ENCODE measurements at regions not wholly inside any gene's neighbourhood (a gene's known extent, or its start where the extent isn't known, plus 50 kb on each side); places are given as distances from the start of the nearest gene placed in this dataset.

DNA sequence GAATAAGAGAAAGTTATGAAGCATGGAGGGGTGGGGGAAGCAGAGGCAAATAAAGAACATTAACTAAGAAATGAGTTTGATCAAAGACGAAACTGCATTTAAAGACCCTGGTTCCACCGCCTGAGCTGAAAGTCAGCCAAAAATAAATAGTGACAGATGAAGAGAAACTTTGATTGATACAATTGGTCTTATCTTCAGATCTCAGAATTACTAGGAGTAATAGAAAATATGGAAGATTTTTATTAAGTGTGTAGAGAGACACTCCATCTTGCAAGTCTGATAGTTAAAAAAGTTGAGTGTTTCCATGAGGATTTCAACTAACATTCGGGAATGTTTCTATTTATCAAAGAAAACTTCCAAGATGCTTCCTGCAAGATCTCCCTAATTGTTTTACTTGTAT, 418.2 kb upstream of the ADGRL2 start:
- Histone ChIP-seq H3K79me2 (ENCODE audit: insufficient read depth) (no peaks in the 10 kb centered on the region), H3K27ac (no peak overlapping the region), H3K4me2 (ENCODE audit: unreplicated experiment) (no peak overlapping the region), H3K4me3 (no peak overlapping the region), H3K9me3 (ENCODE audit: low read depth) (no peaks in the 10 kb centered on the region), H3F3A (ENCODE audit: insufficient read depth) (no peaks in the 10 kb centered on the region), H4K20me1 (ENCODE audit: insufficient read depth) (no peaks in the 10 kb centered on the region), H2AFZ (no peak overlapping the region), H3K9ac (no peak overlapping the region), H3K4me1 (ENCODE audit: insufficient read depth) (no peaks in the 10 kb centered on the region), H3K9me2 (ENCODE audit: insufficient read depth) (no peaks in the 10 kb centered on the region), H3K27me3 (replicated peaks; ENCODE audit: insufficient read depth) (no peaks in the 10 kb centered on the region), H3K36me3 (ENCODE audit: low read depth) (no peaks in the 10 kb centered on the region)
- DNase-seq: no peak
- 65 to 74% methylated on average over 3 of the region's 3 CpGs for WGBS, 2 experiments (ENCODE audit: low coverage in 1 of 2, low lambda C conversion rate in 2 of 2, missing lambda C conversion rate in 2 of 2)
- TF ChIP-seq EZH2 (IDR thresholded peaks at IDR 0.05; ENCODE audit: insufficient read depth, poor library complexity, severe bottlenecking): no peak
- no peak for TF ChIP-seq EZH2phosphoT487 (IDR thresholded peaks at IDR 0.05; ENCODE audit: insufficient read depth, low read depth)
- in situ Hi-C loops (cut with MboI): no loop called here

DNA sequence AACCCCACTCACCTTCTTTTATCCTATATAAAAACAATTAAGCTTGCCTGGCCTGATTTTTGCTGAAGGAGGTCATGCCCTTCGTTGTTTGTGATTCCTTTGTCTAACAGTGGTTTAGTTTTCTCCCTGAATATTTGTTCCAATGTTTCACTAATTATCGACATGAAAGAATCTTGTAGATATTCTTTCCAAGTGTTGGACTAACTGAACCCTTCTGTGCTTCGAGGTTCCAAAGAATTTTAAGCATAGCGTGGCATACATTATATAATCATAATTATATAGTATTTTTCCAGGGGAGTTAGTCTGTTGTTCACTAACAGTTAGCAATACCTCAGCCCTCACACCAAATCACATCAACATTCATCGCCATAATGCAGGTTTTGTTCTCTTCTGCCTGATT, 418.9 kb upstream of the ADGRL2 start:
- Histone ChIP-seq H3K4me2 (ENCODE audit: unreplicated experiment) (no peak overlapping the region), H2AFZ (no peak overlapping the region), H3K9me2 (ENCODE audit: insufficient read depth) (no peaks in the 10 kb centered on the region), H3K9me3 (ENCODE audit: low read depth) (no peaks in the 10 kb centered on the region), H3K27ac (no peak overlapping the region), H4K20me1 (ENCODE audit: insufficient read depth) (no peaks in the 10 kb centered on the region), H3F3A (ENCODE audit: insufficient read depth) (no peaks in the 10 kb centered on the region), H3K79me2 (ENCODE audit: insufficient read depth) (no peaks in the 10 kb centered on the region), H3K9ac (no peak overlapping the region), H3K4me3 (no peak overlapping the region), H3K4me1 (ENCODE audit: insufficient read depth) (no peaks in the 10 kb centered on the region), H3K36me3 (ENCODE audit: low read depth) (no peaks in the 10 kb centered on the region), H3K27me3 (replicated peaks; ENCODE audit: insufficient read depth) (no peaks in the 10 kb centered on the region)
- 15 to 20% methylated on average over 5 of the region's 5 CpGs for WGBS, 2 experiments (ENCODE audit: low coverage in 1 of 2, low lambda C conversion rate in 2 of 2, missing lambda C conversion rate in 2 of 2)
- no peak for DNase-seq
- no peak for TF ChIP-seq EZH2phosphoT487 (IDR thresholded peaks at IDR 0.05; ENCODE audit: insufficient read depth, low read depth)
- TF ChIP-seq EZH2 (IDR thresholded peaks at IDR 0.05; ENCODE audit: insufficient read depth, poor library complexity, severe bottlenecking): no peak
- in situ Hi-C loops (cut with MboI): no loop called here

DNA sequence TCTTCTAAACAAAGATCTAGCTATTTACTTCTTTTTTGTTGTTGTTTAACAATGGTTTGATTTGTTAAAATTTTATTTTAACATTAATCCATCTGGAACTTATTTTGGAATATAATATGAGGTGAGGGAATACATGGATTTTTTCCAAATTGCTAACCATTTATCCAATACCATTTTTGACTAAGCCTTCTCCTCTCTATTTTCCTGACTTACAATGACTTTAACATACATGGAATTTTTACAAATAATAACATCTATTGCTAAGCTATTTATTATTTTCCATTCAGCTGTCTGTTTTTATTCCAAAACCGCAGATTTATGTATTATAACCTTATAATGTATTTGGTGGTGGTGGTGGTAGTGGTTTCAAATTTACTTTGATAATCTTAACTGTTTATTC, 420.3 kb upstream of the ADGRL2 start:
- Histone ChIP-seq H3K27ac (no peak overlapping the region), H2AFZ (no peak overlapping the region), H3K9ac (no peak overlapping the region), H3K9me2 (ENCODE audit: insufficient read depth) (no peaks in the 10 kb centered on the region), H3K4me3 (no peak overlapping the region), H3K9me3 (ENCODE audit: low read depth) (no peaks in the 10 kb centered on the region), H4K20me1 (ENCODE audit: insufficient read depth) (no peaks in the 10 kb centered on the region), H3K4me2 (ENCODE audit: unreplicated experiment) (no peak overlapping the region), H3K36me3 (ENCODE audit: low read depth) (no peaks in the 10 kb centered on the region), H3K27me3 (replicated peaks; ENCODE audit: insufficient read depth) (no peaks in the 10 kb centered on the region), H3F3A (ENCODE audit: insufficient read depth) (no peaks in the 10 kb centered on the region), H3K79me2 (ENCODE audit: insufficient read depth) (no peaks in the 10 kb centered on the region), H3K4me1 (ENCODE audit: insufficient read depth) (no peaks in the 10 kb centered on the region)
- DNase-seq: no peak
- TF ChIP-seq EZH2 (IDR thresholded peaks at IDR 0.05; ENCODE audit: insufficient read depth, poor library complexity, severe bottlenecking) (no peak), EZH2phosphoT487 (IDR thresholded peaks at IDR 0.05; ENCODE audit: insufficient read depth, low read depth) (no peak)
- in situ Hi-C loops (cut with MboI): no loop called here
- 31 to 32% methylated on average over 1 of the region's 1 CpG for WGBS, 2 experiments (ENCODE audit: low coverage in 1 of 2, low lambda C conversion rate in 2 of 2, missing lambda C conversion rate in 2 of 2)

DNA sequence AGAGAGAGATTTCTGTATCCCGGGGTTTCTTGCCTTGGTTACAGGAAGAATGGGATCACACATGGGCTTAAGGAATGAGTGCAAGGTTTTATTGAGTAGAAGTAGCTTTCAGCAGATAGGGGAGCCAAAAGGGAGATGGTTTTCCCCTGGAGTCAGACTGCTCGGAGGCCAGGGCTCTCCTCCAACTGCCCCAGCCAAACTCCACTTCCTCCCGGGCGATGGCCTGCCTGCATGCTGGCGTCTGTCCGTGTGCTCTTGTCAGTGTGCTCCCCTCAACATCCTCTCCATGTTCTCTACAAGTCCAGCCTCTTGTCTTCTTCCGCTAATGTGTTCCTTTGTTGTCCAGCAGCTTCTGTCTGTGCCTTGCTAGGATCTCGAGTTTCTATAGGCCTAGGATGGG, 421.3 kb upstream of the ADGRL2 start:
- no peak overlapping the region for H2AFZ ChIP-seq
- no peak overlapping the region for H3K9ac ChIP-seq
- H3K27ac ChIP-seq: no peak overlapping the region
- no peak for DNase-seq
- H3K79me2 ChIP-seq (ENCODE audit: insufficient read depth): no peaks in the 10 kb centered on the region
- WGBS, 2 experiments (ENCODE audit: low coverage in 1 of 2, low lambda C conversion rate in 2 of 2, missing lambda C conversion rate in 2 of 2): 63 to 71% methylated on average over 8 of the region's 8 CpGs
- in situ Hi-C loops (cut with MboI): no loop called here
- H3K4me2 ChIP-seq (ENCODE audit: unreplicated experiment): no peak overlapping the region
- H3K4me1 ChIP-seq (ENCODE audit: insufficient read depth): no peaks in the 10 kb centered on the region
- no peaks in the 10 kb centered on the region for H4K20me1 ChIP-seq (ENCODE audit: insufficient read depth)
- no peaks in the 10 kb centered on the region for H3K36me3 ChIP-seq (ENCODE audit: low read depth)
- no peaks in the 10 kb centered on the region for H3F3A ChIP-seq (ENCODE audit: insufficient read depth)
- no peaks in the 10 kb centered on the region for H3K27me3 ChIP-seq (replicated peaks; ENCODE audit: insufficient read depth)
- no peaks in the 10 kb centered on the region for H3K9me3 ChIP-seq (ENCODE audit: low read depth)
- H3K4me3 ChIP-seq: no peak overlapping the region
- TF ChIP-seq EZH2phosphoT487 (IDR thresholded peaks at IDR 0.05; ENCODE audit: insufficient read depth, low read depth) (no peak), EZH2 (IDR thresholded peaks at IDR 0.05; ENCODE audit: insufficient read depth, poor library complexity, severe bottlenecking) (no peak)
- H3K9me2 ChIP-seq (ENCODE audit: insufficient read depth): no peaks in the 10 kb centered on the region

DNA sequence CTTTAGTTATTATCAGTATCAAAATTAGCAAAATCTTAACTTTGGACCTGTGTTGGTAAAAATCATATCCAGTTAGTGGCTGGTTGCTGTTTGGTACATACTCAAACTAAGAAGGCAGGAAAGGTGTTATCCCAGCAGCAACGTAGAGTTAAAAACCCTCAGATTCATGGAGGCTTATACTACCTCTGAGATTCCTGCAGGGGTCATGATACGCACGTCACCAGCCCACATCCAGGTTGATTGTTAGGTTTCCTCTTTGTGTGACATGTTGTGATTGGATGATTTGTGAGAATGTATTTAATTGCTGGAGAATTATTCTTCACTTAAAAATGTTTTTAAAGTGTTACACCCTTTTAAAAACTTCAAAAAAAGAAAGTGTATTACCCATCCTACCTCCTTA, 423.3 kb upstream of the ADGRL2 start:
- no peak overlapping the region for H3K27ac ChIP-seq
- in situ Hi-C loops (cut with MboI): no loop called here
- no peaks in the 10 kb centered on the region for H4K20me1 ChIP-seq (ENCODE audit: insufficient read depth)
- no peaks in the 10 kb centered on the region for H3K27me3 ChIP-seq (replicated peaks; ENCODE audit: insufficient read depth)
- H3K36me3 ChIP-seq (ENCODE audit: low read depth): no peaks in the 10 kb centered on the region
- H3K4me2 ChIP-seq (ENCODE audit: unreplicated experiment): no peak overlapping the region
- H3K9me3 ChIP-seq (ENCODE audit: low read depth): no peaks in the 10 kb centered on the region
- H3F3A ChIP-seq (ENCODE audit: insufficient read depth): no peaks in the 10 kb centered on the region
- no peak overlapping the region for H2AFZ ChIP-seq
- H3K4me3 ChIP-seq: no peak overlapping the region
- no peaks in the 10 kb centered on the region for H3K4me1 ChIP-seq (ENCODE audit: insufficient read depth)
- no peaks in the 10 kb centered on the region for H3K9me2 ChIP-seq (ENCODE audit: insufficient read depth)
- WGBS, 2 experiments (ENCODE audit: low coverage in 1 of 2, low lambda C conversion rate in 2 of 2, missing lambda C conversion rate in 2 of 2): 53 to 57% methylated on average over 3 of the region's 3 CpGs
- DNase-seq: no peak
- no peaks in the 10 kb centered on the region for H3K79me2 ChIP-seq (ENCODE audit: insufficient read depth)
- no peak for TF ChIP-seq EZH2phosphoT487 (IDR thresholded peaks at IDR 0.05; ENCODE audit: insufficient read depth, low read depth)
- TF ChIP-seq EZH2 (IDR thresholded peaks at IDR 0.05; ENCODE audit: insufficient read depth, poor library complexity, severe bottlenecking): no peak
- no peak overlapping the region for H3K9ac ChIP-seq

Data from GM23248 (cell line).